HG03066 (cell line): ENCODE measurements at regions not wholly inside any gene's neighbourhood (a gene's known extent, or its start where the extent isn't known, plus 50 kb on each side); places are given as distances from the start of the nearest gene placed in this dataset.

ENCODE experiments used
- ATAC-seq: cut with Tn5 transposase; IDR thresholded peaks from one replicate; pipeline ENCODE4 v1.9.1; 2021; ENCODE audit warnings: low read depth; ENCODE audit not compliant: unreplicated experiment

- no peak for ATAC-seq
Measured at GRCh38 chr14:100463937-100464336, 123.3 kb downstream of the BEGAIN start.

GRCh38 chr14:100466111-100466856, 120.9 kb downstream of the BEGAIN start:
- ATAC-seq: no peak

- no peak for ATAC-seq
Measured at GRCh38 chr14:100467046-100467750, 120.0 kb downstream of the BEGAIN start.

- ATAC-seq: no peak
Measured at GRCh38 chr14:100467939-100468338, 119.3 kb downstream of the BEGAIN start.

GRCh38 chr14:100468557-100468956, 118.7 kb downstream of the BEGAIN start:
- no peak for ATAC-seq

GRCh38 chr14:100469632-100470522, 117.3 kb downstream of the BEGAIN start:
- ATAC-seq: no peak

- ATAC-seq: no peak
Measured at GRCh38 chr14:100470523-100470897, 116.7 kb downstream of the BEGAIN start.

- ATAC-seq: no peak
Measured at GRCh38 chr14:100471441-100472093, 115.7 kb downstream of the BEGAIN start.

GRCh38 chr14:100472094-100472455, 115.1 kb downstream of the BEGAIN start:
- ATAC-seq: no peak

GRCh38 chr14:100472491-100472890, 114.7 kb downstream of the BEGAIN start:
- no peak for ATAC-seq

GRCh38 chr14:100473249-100473648, 114.0 kb downstream of the BEGAIN start:
- ATAC-seq: no peak

GRCh38 chr14:100474196-100474595, 113.0 kb downstream of the BEGAIN start:
- no peak for ATAC-seq

- no peak for ATAC-seq
Measured at GRCh38 chr14:100475268-100475667, 111.9 kb downstream of the BEGAIN start.

GRCh38 chr14:100476012-100476822, 111.0 kb downstream of the BEGAIN start:
- ATAC-seq: no peak

GRCh38 chr14:100484531-100485267, 102.5 kb downstream of the BEGAIN start:
- no peak for ATAC-seq

GRCh38 chr14:100486025-100486828, 101.0 kb downstream of the BEGAIN start:
- no peak for ATAC-seq
